ENCODE measurements at regions not wholly inside any gene's neighbourhood (a gene's known extent, or its start where the extent isn't known, plus 50 kb on each side); places are given as distances from the start of the nearest gene placed in this dataset.

- TF ChIP-seq GATA2 (IDR thresholded peaks at IDR 0.05; ENCODE audit: insufficient read depth, insufficient read length, low read depth, low read length) (no peak), CTCF (IDR thresholded peaks at IDR 0.05; ENCODE audit: extremely low read depth in 1 of 2, insufficient read depth in 1 of 2, low read depth in 1 of 2, low read length in 2 of 2) (no peak), FOS (IDR thresholded peaks at IDR 0.05; ENCODE audit: borderline replicate concordance, insufficient read depth, low read length) (no peak), MYC (IDR thresholded peaks at IDR 0.05; ENCODE audit: low read depth, low read length) (no peak), JUN (IDR thresholded peaks at IDR 0.05; ENCODE audit: borderline replicate concordance, insufficient read depth, insufficient read length, low read depth) (no peak), POLR2AphosphoS5 (IDR thresholded peaks at IDR 0.05; ENCODE audit: insufficient read depth, low read depth, low read length) (no peak), EZH2 (IDR thresholded peaks at IDR 0.05; ENCODE audit: borderline replicate concordance, low read depth, low read length, severe bottlenecking) (no peak), MAX (IDR thresholded peaks at IDR 0.05; ENCODE audit: insufficient read depth, insufficient read length) (no peak), POLR2A (IDR thresholded peaks at IDR 0.05; ENCODE audit: low read depth, low read length) (no peak)
- ChIA-PET POLR2A (no interaction called here), CTCF (no interaction called here)
- H3K27me3 ChIP-seq (ENCODE audit: control insufficient read depth in 2 of 2, insufficient read depth in 2 of 2, low read length in 2 of 2) = no peaks in the 10 kb centered on the region
- FAIRE-seq (no peak), DNase-seq (ENCODE audit: low read depth, low spot score) (no peak)
- intact Hi-C loops (cut with micrococcal nuclease) (no loop called here), dilution Hi-C loops (cut with MboI; ENCODE audit: extremely low pct_ligation_motif_present, low sequenced_read_pairs) (no loop called here)
- no peaks in the 10 kb centered on the region for H3K36me3 ChIP-seq (ENCODE audit: control insufficient read depth in 2 of 2, extremely low read depth in 1 of 2, insufficient read depth in 2 of 2, low read length in 2 of 2)
- BruUV-seq (replicated peaks) = no TSS peak
- H4K20me1 ChIP-seq (replicated peaks; ENCODE audit: control insufficient read depth, extremely low read depth, insufficient read depth, low read length) = no peaks in the 10 kb centered on the region
- no peaks in the 10 kb centered on the region for H3K9me1 ChIP-seq (replicated peaks; ENCODE audit: control insufficient read depth, extremely low read depth, insufficient read depth, low read length)
- no peaks in the 10 kb centered on the region for H3K79me2 ChIP-seq (ENCODE audit: control insufficient read depth, insufficient read depth, low read length)
- H2AFZ ChIP-seq (ENCODE audit: low read depth, low read length) = no peak overlapping the region
- H3K9ac ChIP-seq (replicated peaks; ENCODE audit: extremely low read depth, insufficient read depth, low read length) = no peak overlapping the region
- no peaks in the 10 kb centered on the region for H3K9me3 ChIP-seq (replicated peaks; ENCODE audit: control insufficient read depth, insufficient read depth, low read length)
- H3K4me3 ChIP-seq (replicated peaks in 1 of 3; ENCODE audit: insufficient read depth in 1 of 3, low read depth in 1 of 3, low read length in 3 of 3) = no peak overlapping the region
- H3K4me2 ChIP-seq (ENCODE audit: insufficient read depth, low read length) = no peak overlapping the region
- no peaks in the 10 kb centered on the region for H3K4me1 ChIP-seq (ENCODE audit: control insufficient read depth, extremely low read depth, insufficient read depth, low read length)
- H3K27ac ChIP-seq (ENCODE audit: insufficient read depth, low read depth, low read length) = no peak overlapping the region
Measured at GRCh38 chr5:23303836-23304235, 203.6 kb upstream of the PRDM9 start.
